ENCODE measurements at regions not wholly inside any gene's neighbourhood (a gene's known extent, or its start where the extent isn't known, plus 50 kb on each side); places are given as distances from the start of the nearest gene placed in this dataset.
"Not testable (repeated sequence)": the region's sequence is repeated elsewhere in the genome, so short reads cannot be mapped to it uniquely, and the experiment has no call there.

DNA sequence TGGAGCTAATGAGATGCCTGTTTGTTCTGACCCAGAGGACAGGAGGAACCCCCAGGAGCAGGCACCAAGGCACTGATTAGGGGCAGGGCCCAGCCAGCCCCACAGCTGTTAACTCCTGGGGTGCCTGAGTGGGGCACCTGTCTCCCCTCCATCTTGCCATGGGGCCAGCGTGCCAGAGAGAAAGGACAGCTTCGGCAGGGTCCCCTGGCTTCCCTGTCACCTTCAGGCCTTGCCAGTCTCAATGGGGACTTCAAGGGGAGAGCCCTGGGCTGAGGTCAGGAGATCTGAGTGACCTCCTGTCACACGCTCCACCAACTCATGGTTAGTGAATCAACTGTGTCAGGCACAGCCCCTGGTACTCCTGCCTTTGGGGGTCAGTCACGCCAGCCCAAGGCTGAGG is 152.7 kb upstream of the MVB12B start:
- no peaks in the 10 kb centered on the region for H3K4me1 ChIP-seq
- peaks cover 0 to 8% (median 2%) of the 10 kb centered on the region in 4 donors for H3K9me3 ChIP-seq
- WGBS, 2 donors = 85 to 89% methylated on average over 4 of the region's 4 CpGs
- H3K36me3 ChIP-seq = no peaks in the 10 kb centered on the region
- TF ChIP-seq EP300 (IDR thresholded peaks at IDR 0.05) = no peak
- no peaks in the 10 kb centered on the region for H3K27me3 ChIP-seq
- no peak for DNase-seq
- no peak overlapping the region for H3K27ac ChIP-seq
- no peak overlapping the region for H3K4me3 ChIP-seq
- intact Hi-C loops (cut with DNase I) = no loop called here

DNA sequence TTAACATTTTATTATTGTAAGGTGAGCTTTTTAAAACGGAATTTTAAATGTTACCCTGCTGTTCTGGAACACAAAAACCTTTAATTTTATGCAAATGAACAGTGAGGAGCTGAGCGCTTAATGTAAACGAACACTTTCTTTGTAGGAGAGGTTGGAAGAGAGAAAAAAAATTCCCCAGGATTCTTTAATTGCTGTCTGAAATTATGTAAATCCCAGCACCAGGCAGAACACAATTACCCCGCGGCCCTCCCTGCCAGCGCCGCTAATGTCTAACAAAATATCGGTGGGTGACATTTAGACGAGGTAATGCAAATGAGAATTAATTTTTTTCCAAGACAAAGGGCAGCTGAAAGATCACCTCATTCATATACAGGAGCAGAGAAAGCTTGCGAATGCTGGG is 143.4 kb upstream of the MVB12B start:
- intact Hi-C loops (cut with DNase I) = no loop called here
- TF ChIP-seq CTCF (IDR thresholded peaks at IDR 0.05) = no peak
- no peak for TF ChIP-seq POLR2AphosphoS5 (IDR thresholded peaks at IDR 0.05)
- no peak for TF ChIP-seq EP300 (IDR thresholded peaks at IDR 0.05)
- no peak for TF ChIP-seq POLR2A (IDR thresholded peaks at IDR 0.05)
- no peaks in the 10 kb centered on the region for H3K4me1 ChIP-seq
- no peak overlapping the region for H3K4me3 ChIP-seq
- no peak overlapping the region for H3K27ac ChIP-seq
- H3K27me3 ChIP-seq = no peaks in the 10 kb centered on the region
- no peak for DNase-seq
- 76 to 77% methylated on average over 10 of the region's 10 CpGs for WGBS, 2 donors
- H3K36me3 ChIP-seq = no peaks in the 10 kb centered on the region
- peaks cover 0 to 3% (median 0%) of the 10 kb centered on the region in 4 donors for H3K9me3 ChIP-seq

DNA sequence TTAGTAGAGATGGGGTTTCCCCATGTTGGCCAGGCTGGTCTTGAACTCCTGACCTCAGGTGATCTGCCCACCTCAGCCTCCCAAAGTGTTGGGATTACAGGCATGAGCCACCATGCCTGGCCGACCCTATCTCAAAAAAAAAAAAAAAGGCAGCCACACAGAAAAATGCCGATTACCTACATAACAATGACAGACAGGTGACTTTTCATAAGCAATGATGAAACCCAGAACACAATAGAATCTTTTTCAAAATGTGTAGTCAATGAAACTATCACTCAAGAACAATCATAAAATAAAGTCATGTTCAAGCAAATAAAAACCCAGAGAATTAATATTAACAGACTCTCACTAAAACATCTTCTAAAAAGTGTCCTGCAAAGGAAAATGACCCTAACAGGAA is 135.6 kb upstream of the MVB12B start:
- H3K27me3 ChIP-seq; H3K36me3 ChIP-seq; H3K27ac ChIP-seq; DNase-seq; H3K4me3 ChIP-seq; H3K4me1 ChIP-seq; H3K9me3 ChIP-seq; intact Hi-C loops (cut with DNase I): not testable (repeated sequence)
- 89 to 90% methylated on average over 2 of the region's 2 CpGs for WGBS, 2 donors

DNA sequence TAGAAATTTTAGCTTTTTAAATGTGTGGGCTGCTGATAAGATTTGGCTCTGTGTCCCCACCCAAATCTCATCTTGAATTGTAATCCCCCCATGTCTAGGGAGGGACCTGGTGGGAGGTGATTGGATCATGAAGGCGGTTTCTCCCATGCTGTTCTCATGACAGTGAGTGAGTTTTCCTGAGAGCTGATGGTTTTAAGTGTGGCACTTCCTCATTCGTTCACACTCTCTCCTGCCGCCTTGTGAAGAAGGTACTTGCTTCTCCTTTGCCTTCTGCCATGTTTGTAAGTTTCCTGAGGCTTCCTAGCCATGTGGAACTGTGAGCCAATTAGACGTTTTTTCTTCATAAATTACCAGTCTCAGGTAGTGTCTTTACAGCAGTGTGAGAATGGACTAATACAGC is 127.8 kb upstream of the MVB12B start:
- Histone ChIP-seq H3K9me3 (no peaks in the 10 kb centered on the region), H3K27ac (no peak overlapping the region), H3K4me3 (no peak overlapping the region), H3K4me1 (no peaks in the 10 kb centered on the region), H3K36me3 (no peaks in the 10 kb centered on the region), H3K27me3 (no peaks in the 10 kb centered on the region)
- no peak for TF ChIP-seq POLR2AphosphoS5 (IDR thresholded peaks at IDR 0.05)
- WGBS, 2 donors = 58 to 80% methylated on average over 4 of the region's 4 CpGs
- intact Hi-C loops (cut with DNase I) = no loop called here
- DNase-seq = no peak

DNA sequence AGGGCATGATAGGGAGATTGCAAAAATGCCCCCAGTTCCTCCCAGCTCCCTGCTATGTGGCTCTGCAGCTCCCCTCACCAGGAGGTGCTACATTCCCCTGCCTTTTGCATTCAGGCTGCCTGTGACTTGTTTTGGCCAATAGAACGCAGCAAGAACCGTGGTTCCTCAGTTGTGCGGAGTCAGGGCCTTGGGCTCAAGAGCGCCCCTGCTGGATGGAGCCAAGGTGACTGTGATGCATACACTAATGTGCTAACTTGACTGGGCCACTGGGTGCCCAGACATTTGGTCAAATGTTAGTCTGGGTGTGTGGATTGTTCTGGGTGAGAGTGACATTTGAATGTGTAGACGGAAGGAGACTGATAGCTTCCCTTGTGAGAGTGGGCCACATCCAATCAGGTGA is 123.3 kb upstream of the MVB12B start:
- Histone ChIP-seq H3K27ac (no peak overlapping the region), H3K36me3 (no peaks in the 10 kb centered on the region), H3K9me3 (no peaks in the 10 kb centered on the region), H3K27me3 (no peaks in the 10 kb centered on the region), H3K4me3 (no peak overlapping the region), H3K4me1 (no peaks in the 10 kb centered on the region)
- no peak for DNase-seq
- intact Hi-C loops (cut with DNase I) = no loop called here
- TF ChIP-seq POLR2A (IDR thresholded peaks at IDR 0.05) (no peak), POLR2AphosphoS5 (IDR thresholded peaks at IDR 0.05) (no peak), EP300 (IDR thresholded peaks at IDR 0.05) (no peak), CTCF (IDR thresholded peaks at IDR 0.05) (no peak)
- 93 to 94% methylated on average over 5 of the region's 5 CpGs for WGBS, 2 donors

GRCh38 chr9:126204197-126204596 is 122.4 kb upstream of the MVB12B start:
- no peaks in the 10 kb centered on the region for H3K4me1 ChIP-seq
- H3K36me3 ChIP-seq = no peaks in the 10 kb centered on the region
- TF ChIP-seq CTCF (IDR thresholded peaks at IDR 0.05) (no peak), EP300 (IDR thresholded peaks at IDR 0.05) (no peak), POLR2A (IDR thresholded peaks at IDR 0.05) (no peak), POLR2AphosphoS5 (IDR thresholded peaks at IDR 0.05) (no peak)
- 93% methylated on average over 5 of the region's 5 CpGs for whole genome bisulfite sequencing, 2 donors
- intact Hi-C loops (cut with DNase I) = no loop called here
- no peaks in the 10 kb centered on the region for H3K27me3 ChIP-seq
- DNase-seq = no peak
- no peak overlapping the region for H3K4me3 ChIP-seq
- no peaks in the 10 kb centered on the region for H3K9me3 ChIP-seq
- H3K27ac ChIP-seq = no peak overlapping the region
